HG02943 (cell line): ENCODE measurements at regions not wholly inside any gene's neighbourhood (a gene's known extent, or its start where the extent isn't known, plus 50 kb on each side); places are given as distances from the start of the nearest gene placed in this dataset.
"Not testable (repeated sequence)": the region's sequence is repeated elsewhere in the genome, so short reads cannot be mapped to it uniquely, and the experiment has no call there.

Experiments
- ATAC-seq: cut with Tn5 transposase; IDR thresholded peaks from one replicate; pipeline ENCODE4 v1.9.1; 2021; ENCODE audit warnings: mild to moderate bottlenecking, low read depth, moderate library complexity; ENCODE audit not compliant: unreplicated experiment

DNA sequence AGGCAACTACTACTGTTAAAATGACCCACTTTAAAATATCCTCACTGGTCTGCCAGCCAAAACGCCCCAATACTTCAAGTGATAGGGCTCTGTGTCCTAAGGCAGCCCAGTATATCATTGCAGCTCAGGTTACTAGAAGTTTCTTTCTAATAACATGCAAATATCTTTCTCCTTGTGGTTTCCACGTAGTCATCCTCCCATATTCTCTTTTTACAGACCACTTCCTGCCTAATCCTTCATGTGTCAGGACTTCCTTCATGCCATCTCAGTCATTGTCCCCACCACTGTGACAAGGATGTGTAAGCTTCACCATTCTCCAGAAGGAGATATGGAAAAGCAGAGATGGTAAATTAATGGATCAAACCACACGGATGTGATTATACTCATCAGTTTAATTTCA, 813.7 kb downstream of the MAT2B start:
- ATAC-seq: no peak

DNA sequence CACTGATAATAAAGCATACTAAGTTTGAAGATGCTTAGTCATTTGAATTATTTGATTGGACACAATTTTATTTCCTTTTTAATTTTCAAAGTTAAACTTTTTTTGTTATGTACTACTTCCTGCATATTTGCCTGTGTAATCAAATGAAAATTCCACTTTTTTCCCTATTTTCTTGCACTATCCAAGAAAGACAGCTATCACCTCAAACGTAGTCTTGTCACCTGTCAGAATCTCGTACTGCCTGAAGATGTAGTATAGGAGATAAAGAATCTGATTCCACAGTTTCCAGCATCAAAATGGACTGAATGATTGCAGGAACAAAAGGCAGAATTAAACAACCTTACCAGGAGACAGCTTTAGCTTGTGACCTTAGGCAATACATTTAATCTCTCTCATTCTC, 818.8 kb downstream of the MAT2B start:
- ATAC-seq: no peak

DNA sequence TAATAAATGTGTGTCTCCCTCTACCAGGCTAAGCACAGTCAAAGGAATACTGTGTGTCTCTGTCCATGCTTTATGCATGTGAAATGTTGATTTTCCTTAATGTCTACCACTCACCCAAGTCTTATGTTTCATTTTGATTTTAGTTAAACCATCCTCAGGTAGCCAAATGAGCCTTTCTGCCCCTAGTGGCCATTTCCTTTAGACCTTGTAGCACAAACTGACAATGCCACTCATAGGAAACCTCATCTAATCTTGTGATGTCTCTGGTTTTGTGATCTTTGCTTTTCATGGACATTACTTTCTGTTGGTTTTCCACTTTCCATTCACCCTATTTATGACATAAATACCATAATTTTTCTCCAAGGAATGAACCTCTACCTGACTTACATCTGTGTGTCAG, 820.8 kb downstream of the MAT2B start:
- ATAC-seq: no peak

DNA sequence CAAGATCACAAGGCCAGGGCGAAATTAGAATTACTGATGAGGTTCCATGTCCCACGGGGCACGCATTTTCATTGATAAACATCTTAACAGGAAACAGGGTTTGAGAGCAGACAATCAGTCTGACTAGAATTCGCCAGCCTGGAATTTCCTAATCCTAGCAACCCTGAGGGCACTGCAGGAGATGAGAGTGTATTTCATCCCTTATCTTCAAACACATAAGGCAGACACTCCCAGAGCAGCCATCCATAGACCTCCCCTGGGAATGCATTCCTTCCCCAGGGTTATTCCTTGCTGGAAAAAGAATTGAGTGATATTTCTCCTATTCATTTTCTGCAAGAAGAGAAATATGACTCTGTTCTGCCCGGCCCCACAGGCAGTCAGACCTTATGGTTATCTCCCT, 821.7 kb downstream of the MAT2B start:
- ATAC-seq: not testable (repeated sequence)

DNA sequence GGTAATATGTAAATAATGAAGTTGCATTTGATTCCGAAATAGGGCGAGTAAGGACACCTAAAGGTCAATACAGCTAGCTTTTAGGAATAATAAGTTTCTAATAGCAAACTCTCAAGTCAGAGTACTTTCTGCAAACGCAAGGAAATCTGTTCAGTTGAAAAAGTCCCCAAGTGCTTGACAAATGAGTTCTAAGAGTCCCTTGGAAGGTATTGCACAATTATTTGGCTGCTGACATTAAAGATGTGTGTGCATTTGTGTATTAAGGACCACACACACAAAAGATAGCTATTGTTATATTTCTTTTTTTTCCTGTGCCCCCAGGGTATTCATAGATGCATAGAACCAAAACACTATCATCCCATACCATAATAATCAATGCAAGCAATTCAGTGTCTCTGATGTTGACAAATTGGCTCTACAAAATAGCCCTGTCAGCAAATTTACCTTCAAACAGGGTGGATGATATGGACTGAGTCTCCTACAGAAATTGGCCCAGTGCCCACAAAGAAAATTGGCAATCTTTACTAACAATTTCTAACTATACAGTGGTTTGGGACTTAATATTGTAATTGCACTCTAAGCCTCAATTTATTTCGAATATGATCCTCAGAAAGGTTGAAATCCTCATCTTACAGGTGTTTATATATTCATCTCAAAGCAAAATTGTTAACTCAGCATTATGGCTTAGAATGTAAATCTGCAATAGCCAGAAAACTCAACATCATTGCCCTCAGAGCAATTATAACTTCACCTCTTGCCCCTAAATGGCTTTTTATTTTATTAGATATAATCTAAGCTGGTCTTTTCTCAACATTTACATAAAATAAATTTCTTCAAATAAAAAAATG, 827.2 kb downstream of the MAT2B start:
- no peak for ATAC-seq

DNA sequence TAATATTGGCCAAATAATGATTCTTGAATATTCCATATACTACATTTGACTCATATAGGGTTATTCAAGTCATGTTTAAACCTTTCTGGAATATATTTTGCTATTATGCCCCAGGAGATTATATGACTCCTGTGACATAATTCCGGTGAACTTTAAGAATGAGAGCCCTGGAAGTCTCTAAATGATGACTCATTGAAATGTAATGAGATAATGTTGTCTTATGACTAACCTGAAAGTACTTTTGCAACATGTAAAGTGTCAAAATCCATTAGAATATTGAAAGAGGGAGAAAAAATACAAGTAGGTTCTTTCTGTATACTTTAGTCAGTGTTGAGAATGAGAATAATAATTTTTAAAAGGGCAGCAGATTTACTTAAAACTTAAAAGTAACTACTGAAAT, 830.4 kb downstream of the MAT2B start:
- ATAC-seq: no peak

DNA sequence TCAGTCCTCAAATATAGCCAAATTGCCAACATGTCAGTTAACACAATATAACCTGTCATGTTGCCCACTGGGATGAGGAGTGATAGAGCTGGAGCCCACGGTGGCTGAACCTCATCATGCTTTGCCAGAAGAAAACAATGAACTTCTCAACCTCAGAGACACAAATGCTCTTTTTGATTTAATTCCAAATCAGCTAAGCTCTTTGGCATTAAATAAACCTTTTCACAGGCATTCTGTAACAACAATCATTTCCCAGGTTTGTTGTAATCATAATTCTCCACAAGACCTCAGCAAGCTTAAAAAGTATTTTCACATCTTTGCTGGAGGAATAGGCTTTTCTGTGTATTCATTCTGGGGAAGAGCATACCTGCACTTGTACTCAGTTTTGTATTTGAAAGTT, 830.9 kb downstream of the MAT2B start:
- ATAC-seq: no peak

DNA sequence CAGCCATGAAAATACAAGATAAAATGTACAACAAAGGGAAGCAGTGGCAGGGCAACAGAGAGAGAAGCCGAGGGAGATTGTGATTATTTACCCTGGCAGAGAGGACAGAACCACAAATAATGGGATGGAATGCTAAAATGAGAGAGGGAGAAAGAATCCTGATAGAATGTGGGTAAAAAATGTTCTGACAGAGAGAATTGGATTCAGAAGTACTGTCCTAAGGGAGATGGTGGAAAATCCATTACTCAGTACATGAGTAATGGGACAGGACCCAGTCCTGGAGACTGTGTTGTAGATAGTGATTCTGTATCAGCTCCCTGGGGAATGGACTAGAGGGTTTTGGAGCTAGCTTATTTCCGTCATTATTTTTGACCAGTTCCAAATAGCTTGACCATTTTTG, 831.5 kb downstream of the MAT2B start:
- no peak for ATAC-seq

DNA sequence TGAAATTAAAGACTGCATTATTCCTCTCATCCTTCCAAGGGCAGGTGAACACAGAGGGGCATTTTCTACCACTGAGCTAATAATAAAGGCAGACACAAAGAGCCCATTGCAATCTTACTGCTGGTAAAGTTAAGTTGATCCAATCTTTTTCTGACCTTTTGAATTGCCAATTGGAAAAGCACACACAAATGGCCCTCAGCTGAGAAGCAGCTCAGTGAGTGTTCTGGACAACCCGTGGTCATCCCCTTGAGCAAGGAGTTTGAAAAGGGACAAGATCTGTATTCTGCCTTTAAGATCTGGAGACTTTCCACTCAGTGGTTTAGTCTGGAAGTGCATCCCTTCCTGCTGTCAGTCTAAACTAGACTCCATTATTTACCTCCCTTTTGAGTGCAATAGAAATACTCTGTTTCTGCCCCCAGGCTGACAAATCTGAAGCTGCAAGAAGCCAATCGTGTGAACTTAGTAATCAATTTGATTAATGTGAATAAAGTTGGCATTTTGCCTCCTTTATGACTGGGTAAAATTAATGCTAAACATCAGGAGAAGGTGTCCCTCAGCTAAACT, 835.7 kb downstream of the MAT2B start:
- no peak for ATAC-seq

DNA sequence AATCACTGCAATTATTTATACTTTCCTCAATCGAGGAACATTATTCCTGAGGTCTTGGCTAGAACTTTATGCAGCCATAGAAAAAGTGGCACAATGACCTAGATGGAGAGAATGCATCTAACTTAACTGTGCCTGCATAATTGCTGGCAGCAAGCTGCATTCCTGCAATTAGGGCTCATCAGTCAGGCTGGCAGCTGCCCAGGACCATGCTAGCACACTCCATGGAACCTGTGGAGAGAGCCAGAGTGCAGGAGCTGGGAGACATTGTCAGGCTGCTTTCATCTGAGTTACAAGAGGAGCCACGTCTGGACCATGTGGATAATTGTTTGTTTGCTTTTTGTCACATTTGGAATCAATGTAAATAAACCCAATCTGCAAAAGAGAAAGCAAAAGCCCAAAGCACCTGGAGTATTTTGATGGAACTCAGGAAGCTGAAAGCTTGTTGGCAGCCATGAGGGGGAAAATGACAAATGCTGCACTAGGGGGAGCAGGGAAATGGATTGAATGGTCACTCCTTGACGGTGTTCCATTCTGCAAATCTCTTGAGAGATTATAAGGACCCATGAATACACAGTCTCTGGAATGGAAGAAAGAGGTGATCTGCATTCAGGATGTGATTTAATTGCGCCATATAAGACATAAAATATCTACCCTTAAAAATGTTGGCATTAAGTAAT, 839.9 kb downstream of the MAT2B start:
- ATAC-seq: no peak

DNA sequence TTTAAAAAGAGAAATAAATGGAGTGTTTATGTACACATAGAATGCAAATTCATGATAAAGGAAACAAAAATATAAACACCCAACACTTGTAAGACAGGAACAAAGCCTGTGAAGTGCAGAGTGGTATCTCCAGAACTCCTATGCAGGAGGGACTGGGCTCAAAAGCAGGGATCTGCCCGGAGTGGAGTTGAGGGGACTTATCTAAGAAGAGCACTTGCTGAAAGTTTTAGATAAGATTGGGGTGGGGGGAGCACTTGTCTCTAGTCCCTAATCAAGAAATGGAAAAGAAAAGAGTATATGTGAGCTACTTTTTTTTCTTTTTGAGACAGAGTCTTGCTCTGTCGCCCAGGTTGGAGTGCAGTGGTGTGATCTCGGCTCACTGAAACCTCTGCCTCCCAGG, 840.4 kb downstream of the MAT2B start:
- ATAC-seq: no peak

DNA sequence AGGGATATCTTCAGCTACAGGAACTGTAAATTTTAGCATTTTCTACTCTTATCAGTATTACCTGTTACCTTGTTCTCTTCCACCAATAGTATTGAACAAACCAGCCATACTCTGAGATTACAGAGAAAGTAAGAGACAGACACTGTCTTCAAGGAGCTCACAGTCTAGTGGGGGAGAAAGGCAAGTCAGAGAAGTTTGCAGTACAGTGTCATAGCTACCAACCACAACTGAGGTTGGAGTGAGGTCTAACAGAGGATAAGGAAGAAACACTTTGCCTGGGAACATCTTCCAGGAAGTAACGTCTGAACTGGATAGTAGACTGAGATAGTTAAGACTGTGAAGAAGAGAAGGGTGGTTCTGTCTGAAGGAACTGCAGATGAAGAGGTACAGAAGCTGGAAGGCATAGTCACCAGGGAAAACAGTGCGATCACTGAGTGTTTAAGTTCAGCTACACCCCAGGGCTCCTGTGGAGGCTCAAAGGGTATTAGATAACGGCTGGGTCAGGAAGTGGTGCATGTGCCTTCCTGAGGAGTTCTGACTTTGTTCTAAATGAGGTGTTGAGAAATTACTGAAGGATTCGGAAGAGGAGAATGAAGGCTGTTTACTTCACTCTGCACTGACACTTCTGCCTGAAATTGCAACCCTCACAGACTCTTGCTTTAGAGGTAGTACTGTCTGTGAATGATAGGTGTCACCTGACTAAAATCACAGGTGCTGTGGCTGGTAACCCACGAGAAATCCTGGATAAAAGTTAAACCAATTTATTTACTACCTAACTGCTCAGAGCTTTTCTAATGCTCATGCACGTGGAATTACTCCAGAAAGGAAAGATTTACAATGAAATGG, 841.6 kb downstream of the MAT2B start:
- ATAC-seq: no peak

DNA sequence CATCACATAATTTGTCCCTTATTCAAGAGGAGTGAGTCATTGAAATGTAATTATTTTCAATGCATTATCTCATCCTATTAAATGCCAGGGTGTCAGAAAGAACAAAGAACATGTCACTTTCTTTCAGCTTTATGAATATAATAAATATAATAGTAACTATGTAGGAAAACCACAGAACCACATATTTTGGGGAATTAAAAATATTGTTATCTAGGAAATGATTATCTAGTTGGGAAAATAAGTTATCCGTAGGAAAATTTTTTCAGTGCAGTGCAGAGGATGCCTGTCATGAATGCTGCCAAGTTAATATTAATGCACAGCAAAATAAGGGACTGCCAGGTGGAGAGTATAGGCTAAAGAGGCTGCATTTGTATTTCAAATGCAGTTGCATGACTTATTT, 844.8 kb downstream of the MAT2B start:
- no peak for ATAC-seq

DNA sequence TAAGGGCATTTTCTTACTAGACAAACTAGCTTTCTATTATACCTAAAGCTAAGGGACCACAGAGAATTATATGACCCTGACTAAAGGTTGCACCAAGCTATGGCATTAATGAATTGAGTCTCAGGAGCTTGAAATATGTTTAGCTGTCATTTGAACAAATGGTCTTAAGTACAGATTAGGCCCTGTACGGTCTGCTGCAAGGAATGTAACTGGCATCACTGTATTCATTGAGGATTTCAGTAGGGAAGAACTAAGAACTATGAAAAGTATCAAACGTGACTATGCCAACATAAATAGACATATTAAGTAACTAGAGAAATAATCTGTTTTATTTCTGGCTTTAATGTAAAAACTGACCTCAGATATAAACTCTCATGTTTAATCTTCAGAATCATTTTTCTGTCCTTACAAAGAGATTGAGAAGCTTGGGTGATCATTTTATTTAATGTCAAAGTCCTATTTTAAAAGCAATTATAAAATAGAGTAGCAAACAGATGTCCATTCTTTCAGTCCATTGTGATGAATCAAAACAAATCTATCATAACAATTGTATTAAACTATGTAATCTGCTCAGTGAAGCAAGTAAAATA, 845.9 kb downstream of the MAT2B start:
- ATAC-seq: no peak

DNA sequence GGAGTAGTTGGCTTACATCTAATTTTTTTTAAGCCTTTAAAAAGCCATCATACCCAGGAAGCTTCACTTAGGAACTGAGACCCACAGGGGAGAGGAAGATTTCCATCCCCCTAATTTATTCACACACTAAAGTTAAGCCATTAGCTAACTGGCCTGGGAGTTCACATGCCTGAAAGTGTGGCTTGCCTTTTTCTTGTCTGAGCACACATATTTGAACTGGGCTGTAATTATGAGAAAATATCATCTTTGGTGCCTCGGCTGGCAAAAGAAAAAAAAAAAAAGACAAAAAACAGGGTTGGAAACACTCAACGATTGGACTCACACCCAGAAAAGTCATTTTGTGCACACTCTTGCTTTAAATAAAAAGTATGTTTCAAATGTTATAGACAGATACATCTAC, 847.3 kb downstream of the MAT2B start:
- no peak for ATAC-seq

DNA sequence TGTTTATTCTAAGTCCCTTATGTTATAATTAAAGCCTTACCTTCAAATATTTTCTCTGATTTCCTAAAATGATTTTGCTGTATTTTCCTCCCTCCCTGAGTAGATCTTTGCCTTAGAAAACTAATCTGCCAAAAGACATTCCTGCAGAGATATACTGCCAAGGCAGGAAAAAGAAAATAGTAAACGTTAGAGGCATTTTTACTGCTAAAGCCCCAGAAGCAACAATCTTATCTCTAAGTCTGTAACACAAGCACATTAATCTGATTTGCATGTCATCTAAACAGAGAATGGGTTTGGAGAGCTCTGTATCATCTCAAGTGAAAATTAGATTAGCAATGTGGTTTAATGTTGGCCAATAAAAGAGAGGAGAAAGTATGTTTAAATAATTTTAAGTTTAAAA, 847.7 kb downstream of the MAT2B start:
- no peak for ATAC-seq

DNA sequence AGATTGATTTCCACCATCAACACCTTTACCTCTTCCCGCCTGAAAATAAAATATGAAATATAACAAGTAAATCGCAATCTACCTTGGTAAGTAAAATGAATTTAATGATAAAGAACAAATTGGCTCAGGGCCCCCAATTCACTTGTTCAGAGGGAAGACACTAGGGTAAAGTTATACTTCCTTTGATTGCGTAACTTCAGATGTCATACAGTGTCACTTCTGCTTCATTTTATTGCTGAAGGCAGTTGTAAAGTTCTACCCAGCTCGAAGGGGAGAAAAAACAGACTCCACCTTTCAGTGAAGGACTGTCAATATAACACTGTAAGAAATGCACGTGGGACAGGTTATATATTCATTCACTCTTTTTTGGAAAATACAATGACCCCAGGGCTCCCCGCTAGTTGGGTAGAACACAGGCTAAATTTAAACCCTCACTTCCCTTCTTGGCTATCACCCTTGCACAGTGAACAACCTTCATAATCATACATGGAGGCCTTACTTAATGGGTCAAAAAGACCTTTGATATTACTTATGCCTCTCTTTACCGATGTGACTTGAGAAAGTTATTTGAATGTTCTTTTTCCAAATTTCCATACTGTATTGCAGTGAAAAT, 848.8 kb downstream of the MAT2B start:
- no peak for ATAC-seq

DNA sequence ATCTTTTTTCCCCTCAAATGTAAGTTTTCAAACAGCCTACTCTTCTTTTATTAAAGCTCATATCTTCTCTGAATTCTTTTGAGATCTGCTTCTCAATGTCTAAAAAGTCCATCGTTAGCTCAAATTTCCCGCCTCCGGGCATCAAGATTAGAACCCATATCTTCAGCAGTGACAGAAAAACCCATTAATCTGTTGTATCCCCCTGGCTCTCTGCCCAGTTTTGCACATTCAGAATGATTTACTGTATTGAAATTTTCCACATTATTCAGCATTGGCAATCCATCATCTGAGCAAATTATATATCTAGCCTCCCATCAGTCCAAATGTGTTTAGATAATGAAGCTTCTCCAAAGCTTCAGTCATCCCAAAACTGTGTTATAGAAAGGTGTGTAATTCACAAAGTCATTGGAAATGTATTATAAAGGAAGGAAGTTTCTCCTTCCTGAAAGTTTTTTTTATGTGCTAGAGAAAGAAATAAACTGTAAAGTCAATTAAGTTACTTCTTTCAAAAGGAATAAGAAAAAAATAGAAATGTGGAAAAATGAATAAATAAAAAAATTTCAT, 849.9 kb downstream of the MAT2B start:
- ATAC-seq: no peak

DNA sequence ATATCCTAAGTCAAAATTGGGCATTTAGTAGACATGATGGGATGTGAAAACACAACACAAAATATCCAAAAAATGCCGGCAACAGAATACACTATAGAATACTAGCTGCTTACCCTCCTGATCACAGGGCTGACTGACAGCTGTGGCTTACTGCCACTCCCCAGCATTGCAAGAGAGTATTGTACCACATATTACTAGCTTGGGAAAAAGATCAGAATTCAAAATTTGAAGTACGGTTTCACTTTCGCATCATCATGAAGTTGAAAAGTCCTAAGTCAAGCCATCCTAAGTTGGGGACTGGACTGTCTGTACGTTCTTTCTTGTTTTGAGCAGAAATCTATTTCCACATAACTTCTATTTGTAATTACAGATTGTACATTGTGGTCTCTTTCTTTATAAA, 851.4 kb downstream of the MAT2B start:
- no peak for ATAC-seq
